Activated CD4-positive, alpha-beta T cell treated with anti-CD3 and anti-CD28 coated beads, Interleukin-2, amount 50 U/mL, for 24 hours (primary cell): ENCODE measurements at regions not wholly inside any gene's neighbourhood (a gene's known extent, or its start where the extent isn't known, plus 50 kb on each side); places are given as distances from the start of the nearest gene placed in this dataset.

Experiments
- DNase-seq, 2 donors: peaks; one replicate each; pipeline ENCODE4 v3.0.0-alpha.2; 2020; ENCODE audit warnings: low read depth in 1 of 2, low spot score in 1 of 2

DNA sequence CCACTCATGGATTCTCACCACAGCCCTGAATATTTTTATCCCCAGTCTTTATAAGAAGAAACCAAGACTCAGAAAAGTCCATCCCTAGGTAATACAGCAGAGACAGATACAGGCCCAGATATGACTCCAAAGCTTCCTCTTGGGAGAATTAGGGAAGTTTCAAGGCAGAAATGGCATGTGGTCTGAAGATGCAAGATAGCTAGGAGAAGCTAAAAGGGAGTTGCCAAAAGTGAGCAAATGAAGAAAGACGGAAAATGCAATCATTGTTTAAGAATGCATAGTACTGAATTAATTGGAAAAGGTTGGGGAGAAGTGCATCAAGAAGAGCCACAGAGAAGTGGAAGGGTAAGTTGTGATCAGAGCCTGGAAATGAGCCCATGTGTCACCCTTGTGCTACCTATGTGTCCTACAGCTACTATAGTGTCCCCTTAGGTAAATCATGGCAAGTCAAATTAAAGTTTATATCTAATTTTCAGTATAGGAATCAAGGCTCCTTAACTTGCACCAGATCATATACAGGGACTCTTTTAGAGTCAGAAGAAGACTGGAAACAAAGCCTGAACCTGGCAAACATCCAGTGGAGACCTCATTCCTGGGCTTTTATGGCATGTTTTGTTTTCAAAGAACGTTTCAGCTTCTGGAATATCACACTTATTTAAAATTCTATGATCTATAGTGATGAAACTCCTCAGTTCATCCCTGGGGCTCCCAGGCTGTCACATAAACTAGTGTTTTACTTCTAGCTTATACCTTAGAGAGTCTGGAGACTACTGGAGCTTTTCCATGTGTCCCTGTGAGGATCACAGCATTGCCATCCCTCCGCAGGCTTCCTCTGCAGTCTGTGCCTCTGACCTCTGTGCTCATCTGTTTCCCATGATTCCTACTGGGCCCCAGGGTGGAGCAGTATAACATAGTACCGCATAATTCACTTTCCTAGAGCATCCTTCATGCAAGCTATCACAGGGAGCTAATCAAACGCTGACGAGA, 189.0 kb upstream of the CDKN3 start:
- no peak for DNase-seq

DNA sequence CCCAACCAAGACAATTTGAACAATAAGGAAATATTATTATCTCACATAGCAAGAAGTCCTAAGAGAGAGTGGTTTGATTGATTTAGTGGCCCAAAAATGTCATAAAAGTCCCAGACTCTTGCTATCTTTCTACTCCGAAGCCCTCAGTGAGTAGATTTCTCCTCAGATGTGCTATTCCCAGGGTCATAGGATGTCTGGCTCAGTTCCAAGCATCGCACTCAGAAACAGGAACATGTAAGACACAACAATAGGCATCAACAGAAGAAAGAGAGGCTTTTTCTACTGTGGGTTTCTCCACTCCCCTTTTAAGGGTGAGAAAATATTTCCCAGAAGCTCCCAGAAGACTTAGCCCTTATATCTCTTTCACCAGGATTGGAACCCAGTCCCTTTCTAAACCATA, 188.1 kb upstream of the CDKN3 start:
- DNase-seq = no peak

DNA sequence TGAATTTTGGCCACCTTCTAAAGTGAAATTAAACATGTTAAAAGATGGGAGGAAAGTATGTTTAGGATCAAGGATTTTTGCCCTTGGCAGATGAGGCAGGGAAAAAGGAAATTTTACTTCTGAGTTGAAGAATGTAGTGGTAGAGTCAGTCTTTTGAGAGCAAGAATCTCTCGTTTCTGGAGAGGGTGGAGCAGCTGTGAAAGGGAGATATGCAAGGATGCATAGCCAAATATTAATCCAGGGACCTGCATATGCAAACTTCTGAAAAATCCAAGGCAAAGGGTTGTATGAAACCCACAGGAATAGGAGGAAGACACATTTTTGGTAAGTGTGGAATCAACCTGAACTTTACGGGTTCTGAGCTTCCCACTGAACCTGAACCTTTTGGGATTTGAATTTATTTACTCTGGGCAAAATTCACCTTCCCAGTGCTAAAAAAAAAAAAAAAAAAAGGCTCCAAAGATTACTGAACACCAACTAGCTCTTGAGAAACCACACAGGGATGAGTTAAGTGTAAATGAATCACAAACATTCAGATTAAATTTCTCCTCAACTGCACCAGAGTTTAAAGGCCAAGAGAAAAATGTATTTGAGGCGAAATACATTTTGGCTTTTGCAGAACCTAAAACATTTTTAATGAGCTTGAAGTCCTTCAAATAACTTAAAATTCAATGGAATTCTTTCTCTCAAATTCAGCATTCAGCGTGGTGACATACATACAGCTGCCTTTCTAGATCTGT, 187.1 kb upstream of the CDKN3 start:
- DNase-seq = no peak

DNA sequence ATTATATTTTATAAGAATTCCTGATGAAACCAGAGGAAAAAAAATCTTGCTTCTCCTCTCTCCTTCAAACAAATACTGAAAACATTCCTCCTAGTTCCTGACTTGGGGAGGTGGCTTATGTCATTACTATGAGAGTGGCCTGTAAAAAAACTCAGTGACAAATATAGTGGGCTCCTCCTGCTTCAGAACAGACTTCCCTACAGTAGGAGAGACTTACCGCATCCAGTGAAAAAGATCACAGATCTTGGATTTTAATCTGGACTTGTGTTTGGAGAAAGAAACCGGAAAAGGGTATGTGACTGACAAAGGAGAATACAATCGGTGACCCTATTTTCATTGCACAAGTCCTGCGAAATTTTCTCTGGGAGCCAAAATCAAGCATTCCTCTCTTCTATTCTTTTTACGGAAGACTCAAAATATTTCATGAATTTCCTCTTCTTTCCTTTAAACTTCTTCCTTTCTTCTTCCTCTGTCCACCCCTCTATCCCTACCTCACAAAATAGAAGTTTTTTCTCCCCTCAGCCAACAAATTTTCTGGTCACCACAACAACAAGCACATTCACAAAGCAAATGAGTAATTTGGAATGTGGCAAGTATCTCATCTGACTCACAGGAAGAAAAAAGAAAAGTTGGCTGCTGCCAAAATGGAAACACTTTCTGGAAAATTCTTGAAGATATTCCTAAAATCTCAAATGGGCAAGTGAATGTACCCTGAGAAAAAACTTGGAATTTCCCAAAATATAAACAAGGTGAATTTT, 185.1 kb upstream of the CDKN3 start:
- no peak for DNase-seq

DNA sequence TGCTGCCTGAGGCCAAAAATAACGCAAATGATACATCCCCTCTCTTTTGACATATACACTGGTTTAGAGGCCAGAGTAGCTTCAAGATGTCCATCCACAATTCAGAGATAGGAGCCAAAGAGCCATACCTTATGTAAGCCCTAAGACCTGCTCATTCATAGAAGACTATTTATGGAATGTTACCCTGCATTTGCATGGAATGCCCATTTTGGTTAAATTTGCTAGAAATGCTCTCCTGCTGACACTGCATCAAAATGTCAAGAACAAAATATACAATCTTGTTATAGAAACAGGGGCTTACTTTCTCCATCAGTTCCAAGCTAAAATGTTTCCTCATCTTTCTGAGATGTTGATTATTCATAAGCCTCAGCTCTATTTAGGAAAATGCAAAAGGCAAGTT, 183.3 kb upstream of the CDKN3 start:
- no peak for DNase-seq

DNA sequence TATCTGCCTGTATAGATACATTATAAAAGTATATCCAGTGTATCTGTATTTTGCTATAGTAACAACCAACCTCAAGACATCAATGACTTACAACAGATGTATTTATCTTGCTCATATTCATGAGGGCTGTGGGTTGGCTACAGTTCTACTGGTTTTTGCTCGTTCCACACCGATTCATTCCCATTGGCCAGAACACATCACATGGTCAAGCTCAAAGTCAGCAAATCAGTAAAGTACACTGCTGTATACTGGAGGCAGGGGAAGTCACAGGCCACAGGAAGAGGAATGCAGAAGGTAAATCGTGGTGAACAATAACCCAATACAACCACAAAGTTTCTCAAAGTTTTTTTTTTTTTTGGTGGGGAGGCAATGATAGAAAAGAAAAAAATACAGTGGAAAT, 180.0 kb upstream of the CDKN3 start:
- no peak for DNase-seq

DNA sequence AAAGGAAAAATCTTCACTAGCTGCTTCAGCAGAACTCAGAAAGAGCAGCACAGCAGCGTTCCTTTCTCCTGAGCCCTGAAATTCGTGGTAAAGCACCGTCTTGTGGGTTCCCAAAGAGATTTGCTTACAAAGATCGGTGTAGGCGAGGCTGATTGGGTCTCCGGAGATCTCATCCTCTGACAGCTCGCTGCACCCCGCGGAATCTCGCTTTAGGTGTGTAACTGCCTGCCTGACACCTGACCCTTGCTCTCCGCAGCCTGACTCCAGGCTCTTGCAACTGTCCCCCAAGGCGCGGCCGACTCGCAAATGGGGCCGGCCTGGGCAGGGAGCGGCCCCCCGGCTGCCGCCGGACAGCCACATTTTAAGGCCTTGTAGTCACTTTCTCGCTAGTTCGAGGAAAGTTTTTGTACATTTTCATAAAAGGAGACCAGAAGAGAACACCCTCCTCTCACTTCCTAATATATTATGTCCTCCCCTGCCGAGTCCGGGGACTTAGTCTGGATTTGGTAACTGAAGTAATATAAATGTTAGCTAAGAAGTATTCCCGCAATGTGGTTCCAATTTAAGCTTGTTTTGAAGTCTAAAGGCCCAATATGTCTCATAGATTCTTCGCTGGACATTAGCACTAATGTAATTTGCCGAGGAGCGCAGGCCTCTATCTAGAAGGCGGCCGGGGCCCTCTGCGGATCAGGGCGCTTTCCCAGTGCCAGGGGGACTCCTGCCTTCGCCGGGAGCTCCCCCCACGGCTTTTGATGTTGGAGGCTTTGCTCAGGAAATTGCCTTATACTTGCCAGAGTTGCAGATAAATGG, 177.3 kb upstream of the CDKN3 start:
- DNase-seq = no peak

DNA sequence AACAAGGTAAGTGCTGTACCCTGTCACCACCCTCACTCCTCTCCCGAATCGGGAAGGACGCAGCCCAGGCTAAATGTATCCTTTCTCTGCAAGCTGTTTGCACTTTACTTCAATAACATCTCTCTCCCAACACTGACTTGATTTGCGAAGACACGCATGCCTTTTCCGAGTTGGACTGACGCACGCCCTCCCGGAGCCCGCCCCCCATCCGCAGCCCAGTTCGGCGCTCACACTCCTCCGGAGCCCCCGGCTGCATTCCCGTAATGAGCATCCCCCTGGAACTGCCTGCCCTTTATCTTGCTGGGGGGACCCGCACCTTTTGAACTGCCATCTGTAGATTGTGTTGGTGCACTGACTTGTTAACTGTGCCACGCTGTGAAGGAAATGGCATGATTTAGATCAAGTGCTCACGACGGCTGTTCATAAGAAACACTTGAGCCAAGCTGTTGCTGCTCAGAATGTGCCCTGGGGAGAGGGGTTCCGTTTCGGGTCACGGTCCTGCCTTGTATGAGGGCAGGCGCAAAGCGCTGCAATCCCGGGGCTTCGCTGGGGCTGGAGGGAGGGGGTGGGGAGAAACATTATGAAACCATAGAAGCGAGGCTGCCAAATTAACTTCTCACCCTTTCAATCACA, 176.6 kb upstream of the CDKN3 start:
- no peak for DNase-seq

DNA sequence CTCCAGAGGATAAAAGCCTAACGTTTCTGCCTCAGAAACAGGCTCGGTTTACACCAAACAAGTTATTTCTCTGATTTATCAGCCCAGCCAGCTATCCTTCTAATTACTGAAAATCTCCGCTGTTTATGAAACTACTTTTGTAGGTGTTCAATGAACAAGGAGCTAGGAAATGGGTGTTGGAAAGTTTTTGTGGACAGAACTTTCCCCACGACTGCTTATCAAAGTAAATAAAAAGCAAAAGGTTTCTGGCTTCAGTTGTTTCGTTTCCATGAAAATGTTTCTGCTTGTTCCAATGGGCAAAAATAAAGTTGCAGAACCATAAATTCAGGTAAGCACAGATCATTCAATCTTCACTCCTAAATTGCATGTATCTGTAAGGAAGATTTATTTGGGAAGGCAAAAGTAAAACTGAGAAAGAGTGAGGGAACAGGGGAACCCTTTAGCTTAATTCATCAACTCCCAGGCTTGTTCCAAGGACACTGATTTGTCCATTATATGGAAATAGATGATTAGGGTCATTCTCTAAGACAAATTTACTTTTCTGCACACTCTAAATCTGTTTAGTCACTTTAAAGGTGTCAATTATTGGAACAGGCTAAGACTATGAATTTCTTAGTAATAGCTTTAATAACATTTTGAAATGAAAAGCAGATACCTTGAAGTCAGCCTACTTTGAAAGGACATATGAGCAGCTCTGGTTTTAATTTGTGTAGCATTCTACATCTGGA, 175.9 kb upstream of the CDKN3 start:
- no peak for DNase-seq

DNA sequence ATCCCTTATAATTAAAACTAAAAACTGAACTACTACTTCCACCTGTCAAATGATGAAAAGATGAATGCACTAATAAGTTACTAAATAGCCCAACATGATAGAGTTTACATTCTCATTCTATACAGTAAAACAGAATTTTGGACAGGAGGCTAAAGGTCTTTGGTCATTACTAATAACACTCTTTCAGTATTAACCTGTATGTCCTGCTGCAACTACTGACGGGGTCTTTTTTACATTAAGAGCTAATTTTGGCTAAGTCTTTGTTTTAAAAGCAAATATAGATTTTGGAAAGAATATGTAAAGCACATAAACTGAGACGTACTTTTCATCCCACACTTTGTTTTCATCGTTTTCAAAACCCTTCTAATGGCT, 175.4 kb upstream of the CDKN3 start:
- no peak for DNase-seq

DNA sequence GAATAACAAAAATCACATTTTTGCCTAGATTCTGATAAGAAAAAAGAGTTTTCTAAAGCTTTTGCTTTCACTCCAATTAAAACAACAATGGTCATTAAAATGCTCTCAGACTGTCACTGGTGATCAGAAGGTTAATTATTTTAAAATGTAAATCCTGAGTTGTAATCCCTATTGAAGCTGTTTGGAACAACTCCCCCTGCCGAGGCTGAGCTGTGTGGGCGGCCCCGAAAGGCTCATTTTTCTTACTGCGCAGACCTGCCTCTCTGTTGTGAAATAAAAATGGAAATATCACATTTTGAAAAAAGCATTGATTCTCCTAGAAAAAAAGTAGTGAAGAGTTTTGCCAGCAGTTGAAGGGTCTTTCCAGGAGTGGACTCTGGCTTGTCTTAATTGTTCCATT, 174.8 kb upstream of the CDKN3 start:
- no peak for DNase-seq

DNA sequence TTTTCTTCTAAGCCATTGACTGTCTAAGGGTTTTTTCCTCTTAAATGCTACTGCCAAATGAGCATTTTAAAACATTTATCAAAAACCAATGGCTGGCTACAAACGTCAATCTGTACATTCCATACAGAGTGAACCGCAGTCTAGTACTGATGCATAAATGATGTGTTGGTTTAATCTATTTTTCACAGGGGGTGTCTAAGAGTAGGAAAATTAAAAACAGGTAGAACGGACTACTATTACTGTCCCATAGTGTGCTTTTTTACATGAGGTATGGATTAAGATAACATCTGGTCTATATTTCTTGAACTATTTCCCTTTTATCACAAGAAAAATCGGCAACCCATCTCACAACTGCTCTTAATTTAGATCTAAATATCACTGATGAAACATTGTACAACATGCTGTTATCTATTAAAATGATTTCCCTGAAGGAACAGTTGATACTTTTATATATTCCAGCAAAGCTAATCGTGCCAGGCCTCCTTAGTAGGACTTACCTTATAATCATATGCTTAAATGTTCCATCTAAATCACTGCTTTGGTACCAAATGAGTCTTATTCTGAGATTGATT, 172.9 kb upstream of the CDKN3 start:
- DNase-seq = no peak

DNA sequence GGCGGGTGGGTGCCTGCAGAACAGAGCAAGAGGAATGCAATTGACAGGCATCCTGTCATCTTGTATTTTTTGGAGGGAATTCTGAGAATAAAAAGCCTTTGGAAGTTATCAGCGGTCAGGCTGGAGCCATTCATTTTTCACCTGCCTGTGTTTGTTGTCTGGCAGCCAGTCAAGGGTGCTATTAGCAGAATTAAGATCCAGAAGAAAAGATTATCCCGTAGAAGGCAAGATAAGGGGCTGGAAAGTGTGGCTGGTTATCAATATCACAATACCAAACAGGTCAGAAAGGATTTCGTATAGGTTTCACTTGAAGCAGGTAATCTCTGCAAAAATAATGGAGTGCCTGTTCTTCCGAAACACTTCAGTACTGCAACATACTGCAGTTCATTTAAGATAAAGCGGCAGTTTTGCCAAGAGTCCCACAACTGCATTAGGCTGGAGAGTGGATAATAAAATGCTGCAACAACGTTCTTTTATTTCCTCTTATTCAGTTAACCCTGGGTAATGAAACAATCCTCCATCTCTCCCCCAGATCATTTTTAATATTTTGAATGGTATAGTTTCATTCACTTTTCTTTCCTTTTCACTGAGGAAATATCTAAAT, 171.2 kb upstream of the CDKN3 start:
- DNase-seq = no peak

DNA sequence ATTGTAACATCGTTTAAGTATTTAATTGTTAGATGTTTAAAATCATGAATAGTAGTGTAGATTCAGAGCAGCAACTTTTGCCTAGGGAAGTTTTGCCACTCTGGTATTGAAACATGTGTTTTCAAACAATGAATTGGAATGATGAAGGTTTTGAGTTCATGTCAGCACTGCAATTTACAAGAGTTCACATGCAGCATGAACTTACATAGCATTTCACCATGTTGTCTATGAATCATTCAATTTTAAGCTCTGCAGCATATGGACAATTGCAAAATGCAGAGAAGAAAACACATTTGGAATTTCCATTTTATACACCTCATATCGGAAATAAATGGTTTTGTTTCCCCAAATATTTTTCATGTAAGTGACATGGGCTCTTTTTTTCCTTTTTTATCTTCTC, 170.7 kb upstream of the CDKN3 start:
- no peak for DNase-seq

DNA sequence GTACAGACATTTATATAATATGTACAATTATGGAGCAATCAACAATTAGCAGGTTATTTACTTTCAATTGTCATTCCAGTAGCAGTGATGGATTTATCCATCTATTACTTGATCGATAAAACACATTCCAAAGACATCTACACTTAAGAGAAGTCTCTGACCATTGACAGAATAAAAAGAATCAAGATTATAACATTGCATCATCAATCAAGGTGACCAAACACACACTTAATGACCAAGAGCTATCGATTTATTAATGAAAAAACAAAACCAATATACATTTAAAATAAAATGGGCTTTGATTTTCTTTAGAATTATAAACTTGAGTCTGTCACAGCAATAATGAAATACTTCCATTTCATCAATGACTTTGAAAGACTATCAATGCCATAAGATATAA, 170.2 kb upstream of the CDKN3 start:
- DNase-seq = no peak

DNA sequence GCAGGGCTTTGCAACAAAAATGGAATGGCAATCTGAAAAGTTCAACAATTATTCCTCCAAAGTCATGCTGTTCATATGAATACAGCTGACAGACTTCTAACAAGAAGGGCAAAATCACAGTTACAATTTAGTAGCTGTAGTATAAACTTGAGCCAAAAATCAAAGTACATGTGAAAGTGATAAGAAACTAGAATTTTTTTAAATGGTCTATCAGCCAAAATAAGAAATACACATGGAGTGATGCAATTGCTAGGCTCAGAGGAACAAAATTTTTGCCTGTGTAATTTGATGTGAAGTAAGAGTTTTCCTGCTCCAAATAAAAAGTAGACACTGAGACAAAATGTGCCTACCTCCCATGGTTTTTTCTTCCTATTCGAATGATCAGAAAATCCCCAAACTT, 167.7 kb upstream of the CDKN3 start:
- DNase-seq = no peak

DNA sequence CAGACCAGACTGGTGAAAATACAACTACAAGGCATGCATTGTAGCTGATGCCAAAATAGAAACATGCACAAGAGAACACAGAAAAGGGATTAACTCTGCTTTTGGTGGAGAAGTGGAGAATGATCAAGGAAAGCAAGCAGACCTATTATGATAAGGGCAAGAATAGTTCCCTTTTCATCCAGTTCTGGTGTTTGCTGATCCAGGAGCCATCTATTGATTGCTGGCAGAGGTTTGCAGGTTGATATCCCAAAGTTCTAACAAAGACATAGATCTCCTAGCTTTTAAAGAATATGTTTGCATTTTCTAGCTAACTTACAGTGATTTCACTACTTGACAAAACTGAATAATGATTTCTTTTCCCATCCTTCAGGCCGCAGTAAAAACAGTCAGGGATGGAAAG, 166.2 kb upstream of the CDKN3 start:
- no peak for DNase-seq

DNA sequence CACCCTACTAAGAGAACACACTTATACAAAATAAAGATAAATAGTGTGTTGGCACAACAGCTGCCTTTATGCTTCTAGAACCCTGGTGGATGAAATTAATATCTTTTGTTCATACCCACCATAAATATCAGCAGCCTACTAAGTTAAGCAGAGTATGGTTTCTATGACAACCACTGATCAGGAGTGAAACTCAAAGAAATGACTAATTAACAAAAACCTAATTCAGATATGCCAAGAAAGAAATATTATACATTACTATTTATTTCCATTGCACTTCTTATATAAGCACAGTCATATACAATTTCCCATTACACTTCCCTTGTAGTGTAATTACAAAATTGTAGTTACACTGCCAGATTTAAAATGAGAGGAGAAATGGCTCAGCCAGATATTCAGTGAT, 164.1 kb upstream of the CDKN3 start:
- no peak for DNase-seq

DNA sequence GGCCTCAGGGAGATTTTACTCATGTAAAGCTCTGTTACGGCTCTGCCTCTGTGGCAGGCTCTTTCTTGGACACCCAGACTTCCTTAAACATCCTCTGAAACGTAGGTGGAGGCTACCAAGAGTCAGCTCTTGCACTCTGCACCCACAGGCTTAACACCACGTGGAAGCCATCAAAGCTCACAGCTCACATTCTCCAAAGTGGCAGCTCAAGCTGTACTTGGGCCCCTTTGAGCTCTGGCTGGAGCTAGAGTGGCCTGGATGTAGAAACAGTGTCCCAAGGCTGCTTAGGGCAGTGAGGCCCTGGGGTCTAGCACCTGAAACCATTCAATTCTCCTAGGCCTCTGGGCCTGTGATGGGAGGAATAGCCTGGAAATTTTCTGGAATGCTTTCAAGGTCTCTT, 155.3 kb upstream of the CDKN3 start:
- no peak for DNase-seq
